Stimulated activated effector memory CD8-positive, alpha-beta T cell treated with anti-CD3 and anti-CD28 coated beads, Interleukin-12 subunit alpha, Interleukin-12 subunit beta, amount 100 ng/mL, for 72 hours (primary cell): ENCODE measurements at regions not wholly inside any gene's neighbourhood (a gene's known extent, or its start where the extent isn't known, plus 50 kb on each side); places are given as distances from the start of the nearest gene placed in this dataset.
"Not testable (repeated sequence)": the region's sequence is repeated elsewhere in the genome, so short reads cannot be mapped to it uniquely, and the experiment has no call there.

Experiments used
- ATAC-seq: fragments of 150-1000 bp; cut with Tn5 transposase; 2 replicates; pipeline ENCODE4 v1.10.0; 2021
- DNase-seq, 2 donors: peaks; one replicate each; pipeline ENCODE4 v3.0.0; 2021 to 2022; ENCODE audit warnings: low spot score in 2 of 2
- H3K27ac Mint-ChIP-seq: one replicate; pipeline ENCODE4 v1.8.0; 2022; ENCODE audit warnings: mild to moderate bottlenecking, mixed read lengths
- H3K36me3 Mint-ChIP-seq: one replicate; pipeline ENCODE4 v1.8.0; 2022; ENCODE audit warnings: mild to moderate bottlenecking, mixed read lengths
- H3K4me1 Mint-ChIP-seq: one replicate; pipeline ENCODE4 v1.8.0; 2022; ENCODE audit warnings: mixed read lengths
- H3K4me3 Mint-ChIP-seq: one replicate; pipeline ENCODE4 v1.8.0; 2022; ENCODE audit warnings: mild to moderate bottlenecking, mixed read lengths
- H3K9me3 Mint-ChIP-seq: one replicate; pipeline ENCODE4 v1.8.0; 2022; ENCODE audit warnings: mixed read lengths

- DNase-seq, H3K36me3 Mint-ChIP-seq, H3K27ac Mint-ChIP-seq, ATAC-seq, H3K4me3 Mint-ChIP-seq, H3K4me1 Mint-ChIP-seq: not testable (repeated sequence)
- H3K9me3 Mint-ChIP-seq: peaks cover 10% of the 10 kb centered on the region
Observed at GRCh38 chr15:54781220-54781619, 415.5 kb downstream of the RSL24D1 start.

- DNase-seq (no peak), ATAC-seq (no peak)
- Mint-ChIP-seq H3K4me3 (no peak overlapping the region), H3K36me3 (no peaks in the 10 kb centered on the region), H3K27ac (no peak overlapping the region), H3K4me1 (no peaks in the 10 kb centered on the region), H3K9me3 (peaks cover 6% of the 10 kb centered on the region)
Observed at GRCh38 chr15:54779271-54779670, 417.5 kb downstream of the RSL24D1 start.

- Mint-ChIP-seq H3K9me3 (no peaks in the 10 kb centered on the region), H3K4me3 (no peak overlapping the region), H3K4me1 (no peaks in the 10 kb centered on the region), H3K36me3 (no peaks in the 10 kb centered on the region), H3K27ac (no peak overlapping the region)
- DNase-seq (no peak), ATAC-seq (no peak)
Observed at GRCh38 chr15:54776410-54776809, 420.3 kb downstream of the RSL24D1 start.

- no peaks in the 10 kb centered on the region for H3K4me1 Mint-ChIP-seq
- H3K27ac Mint-ChIP-seq: no peak overlapping the region
- H3K36me3 Mint-ChIP-seq: no peaks in the 10 kb centered on the region
- H3K4me3 Mint-ChIP-seq: no peak overlapping the region
- ATAC-seq: no peak
- H3K9me3 Mint-ChIP-seq: peaks cover 4% of the 10 kb centered on the region
- DNase-seq: no peak
Observed at GRCh38 chr15:54772663-54773062, 424.1 kb downstream of the RSL24D1 start.

GRCh38 chr15:54749461-54749860 lies 447.3 kb downstream of the RSL24D1 start:
- H3K27ac Mint-ChIP-seq, H3K36me3 Mint-ChIP-seq, H3K9me3 Mint-ChIP-seq, ATAC-seq, DNase-seq, H3K4me3 Mint-ChIP-seq, H3K4me1 Mint-ChIP-seq: not testable (repeated sequence)

- H3K36me3 Mint-ChIP-seq: no peaks in the 10 kb centered on the region
Observed at GRCh38 chr15:54722342-54722986, 474.3 kb downstream of the RSL24D1 start.

GRCh38 chr15:54719325-54719724 lies 477.4 kb downstream of the RSL24D1 start:
- H3K36me3 Mint-ChIP-seq: no peaks in the 10 kb centered on the region
- H3K4me1 Mint-ChIP-seq: no peaks in the 10 kb centered on the region
- ATAC-seq: no peak
- H3K4me3 Mint-ChIP-seq: no peak overlapping the region
- H3K27ac Mint-ChIP-seq: no peak overlapping the region
- H3K9me3 Mint-ChIP-seq: peaks cover 11% of the 10 kb centered on the region
- DNase-seq: no peak

More at GRCh38 chr15:54722342-54722986, 474.3 kb downstream of the RSL24D1 start:
- no peak overlapping the region for H3K4me3 Mint-ChIP-seq
- H3K9me3 Mint-ChIP-seq: peaks cover 14% of the 10 kb centered on the region
- ATAC-seq (no peak), DNase-seq (no peak)
- H3K4me1 Mint-ChIP-seq: no peaks in the 10 kb centered on the region
- no peak overlapping the region for H3K27ac Mint-ChIP-seq

- peaks cover 3% of the 10 kb centered on the region for H3K9me3 Mint-ChIP-seq
- H3K27ac Mint-ChIP-seq: no peak overlapping the region
- no peaks in the 10 kb centered on the region for H3K4me1 Mint-ChIP-seq
- DNase-seq (no peak), ATAC-seq (peak; percentile 31)
- H3K4me3 Mint-ChIP-seq: no peak overlapping the region
- H3K36me3 Mint-ChIP-seq: no peaks in the 10 kb centered on the region
Observed at GRCh38 chr15:54707805-54708752, 488.7 kb downstream of the RSL24D1 start.

- Mint-ChIP-seq H3K4me1 (no peaks in the 10 kb centered on the region), H3K9me3 (peaks cover 4% of the 10 kb centered on the region), H3K27ac (no peak overlapping the region), H3K4me3 (no peak overlapping the region), H3K36me3 (no peaks in the 10 kb centered on the region)
- DNase-seq (no peak), ATAC-seq (no peak)
Observed at GRCh38 chr15:54687628-54688027, 509.1 kb downstream of the RSL24D1 start.
